GM13977 (cell line): ENCODE measurements at regions not wholly inside any gene's neighbourhood (a gene's known extent, or its start where the extent isn't known, plus 50 kb on each side); places are given as distances from the start of the nearest gene placed in this dataset.

Experiments
- DNase-seq: peaks from one replicate; pipeline ENCODE4 v3.0.0; 2012; ENCODE audit warnings: low spot score
- in situ Hi-C: fragments of 300-500 bp; cut with MboI; formaldehyde crosslinking; loops from one replicate; pipeline ENCODE4 v1.12.0; 2022; ENCODE audit warnings: low sequenced_read_pairs, low pct_unique_long_range_greater_than_20kb, mixed read lengths, inconsistent platforms; ENCODE audit not compliant: unreplicated experiment
- TF ChIP-seq, protein P1 (sequence below): IDR thresholded peaks from 2 replicates; pipeline ENCODE4 v1.5.1; 2012; ENCODE audit warnings: mild to moderate bottlenecking, control low read depth; ENCODE audit not compliant: insufficient read depth; ENCODE audit errors: extremely low read depth, missing control alignments

DNA sequence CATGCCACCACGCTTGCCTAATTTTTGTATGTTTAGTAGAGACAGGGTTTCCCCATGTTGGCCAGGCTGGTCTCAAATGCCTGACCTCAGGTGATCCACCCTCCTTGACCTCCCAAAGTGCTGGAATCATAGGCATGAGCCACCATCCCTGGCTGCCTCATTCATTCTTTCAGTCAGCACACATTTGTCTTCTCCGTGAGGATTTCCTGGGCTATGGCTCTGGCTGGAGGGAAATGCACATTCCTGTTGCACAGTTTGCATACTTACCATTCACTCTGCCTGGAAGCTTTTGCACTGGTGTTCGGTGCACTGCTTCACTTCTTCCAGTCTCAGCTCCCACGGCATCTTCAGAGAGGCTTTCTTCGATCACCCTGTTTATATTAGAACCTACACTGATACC lies 267.8 kb downstream of the STIM2 start:
- in situ Hi-C loops = no loop called here
- TF ChIP-seq, protein P1, sequence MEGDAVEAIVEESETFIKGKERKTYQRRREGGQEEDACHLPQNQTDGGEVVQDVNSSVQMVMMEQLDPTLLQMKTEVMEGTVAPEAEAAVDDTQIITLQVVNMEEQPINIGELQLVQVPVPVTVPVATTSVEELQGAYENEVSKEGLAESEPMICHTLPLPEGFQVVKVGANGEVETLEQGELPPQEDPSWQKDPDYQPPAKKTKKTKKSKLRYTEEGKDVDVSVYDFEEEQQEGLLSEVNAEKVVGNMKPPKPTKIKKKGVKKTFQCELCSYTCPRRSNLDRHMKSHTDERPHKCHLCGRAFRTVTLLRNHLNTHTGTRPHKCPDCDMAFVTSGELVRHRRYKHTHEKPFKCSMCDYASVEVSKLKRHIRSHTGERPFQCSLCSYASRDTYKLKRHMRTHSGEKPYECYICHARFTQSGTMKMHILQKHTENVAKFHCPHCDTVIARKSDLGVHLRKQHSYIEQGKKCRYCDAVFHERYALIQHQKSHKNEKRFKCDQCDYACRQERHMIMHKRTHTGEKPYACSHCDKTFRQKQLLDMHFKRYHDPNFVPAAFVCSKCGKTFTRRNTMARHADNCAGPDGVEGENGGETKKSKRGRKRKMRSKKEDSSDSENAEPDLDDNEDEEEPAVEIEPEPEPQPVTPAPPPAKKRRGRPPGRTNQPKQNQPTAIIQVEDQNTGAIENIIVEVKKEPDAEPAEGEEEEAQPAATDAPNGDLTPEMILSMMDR = no peak
- no peak for DNase-seq

DNA sequence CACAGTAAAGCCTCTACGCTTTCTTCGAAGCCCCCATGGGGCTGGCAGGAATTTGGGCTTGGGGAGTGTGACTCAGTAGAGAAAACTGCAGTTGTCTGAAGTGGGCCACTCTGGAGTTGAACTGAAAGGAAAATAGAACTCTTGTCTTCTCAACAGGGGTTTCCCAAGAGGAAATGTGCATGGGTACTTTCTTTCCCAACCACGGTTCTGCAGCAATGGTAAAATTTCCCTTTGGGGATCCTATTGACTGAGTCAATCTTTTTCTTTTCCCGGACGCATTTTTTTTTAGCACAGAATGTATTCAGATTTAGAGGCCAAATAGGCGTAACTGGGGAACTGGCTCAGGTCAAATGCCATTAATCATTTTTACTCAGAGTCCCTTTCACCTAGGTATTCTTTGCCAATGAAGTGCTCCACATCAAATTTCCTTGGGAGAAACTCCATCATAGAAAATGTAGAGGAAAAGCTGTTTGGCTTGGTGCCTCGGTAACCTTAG lies 269.3 kb downstream of the STIM2 start:
- DNase-seq = no peak
- TF ChIP-seq, protein P1 = no peak
- in situ Hi-C loops = no loop called here

DNA sequence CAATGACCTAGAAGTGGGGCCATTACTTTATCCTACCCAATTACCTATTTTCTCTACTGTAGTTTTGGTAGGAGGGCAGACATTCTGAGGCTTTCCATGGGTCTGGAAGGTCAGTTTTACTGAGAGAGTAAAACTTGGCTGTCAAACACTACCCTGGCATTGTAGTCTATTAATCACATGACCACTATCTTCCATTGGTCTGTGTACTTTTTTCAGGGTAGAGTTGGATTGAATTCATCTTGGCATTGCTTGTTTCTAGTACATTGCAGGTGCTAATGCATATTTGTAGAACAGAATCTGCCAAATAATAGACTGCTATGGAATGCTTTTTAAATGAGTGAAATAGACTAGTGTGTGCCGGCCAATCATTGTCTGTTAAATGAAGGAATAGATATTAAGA lies 271.9 kb downstream of the STIM2 start:
- TF ChIP-seq, protein P1 = no peak
- in situ Hi-C loops = no loop called here
- DNase-seq = no peak

DNA sequence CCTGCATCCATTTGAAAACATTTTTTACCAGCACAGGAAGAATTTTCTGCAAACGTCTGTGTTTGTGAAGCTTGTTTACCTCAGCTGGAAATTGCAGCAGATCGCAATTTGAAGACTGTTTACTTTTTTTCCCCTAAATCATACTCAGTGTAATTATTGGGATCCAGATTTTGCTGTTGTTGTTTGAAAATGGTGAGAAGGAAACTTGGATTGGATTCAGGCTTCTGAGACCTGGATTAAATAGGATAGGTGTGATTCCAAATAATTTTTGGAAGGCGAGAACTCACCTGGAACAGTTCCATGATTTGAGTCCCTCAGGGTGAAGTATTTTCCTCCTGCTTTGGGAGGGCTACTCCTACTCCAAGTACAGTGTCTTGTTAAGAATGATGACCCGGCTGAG lies 279.8 kb downstream of the STIM2 start:
- TF ChIP-seq, protein P1 = no peak
- in situ Hi-C loops = no loop called here
- DNase-seq = no peak

DNA sequence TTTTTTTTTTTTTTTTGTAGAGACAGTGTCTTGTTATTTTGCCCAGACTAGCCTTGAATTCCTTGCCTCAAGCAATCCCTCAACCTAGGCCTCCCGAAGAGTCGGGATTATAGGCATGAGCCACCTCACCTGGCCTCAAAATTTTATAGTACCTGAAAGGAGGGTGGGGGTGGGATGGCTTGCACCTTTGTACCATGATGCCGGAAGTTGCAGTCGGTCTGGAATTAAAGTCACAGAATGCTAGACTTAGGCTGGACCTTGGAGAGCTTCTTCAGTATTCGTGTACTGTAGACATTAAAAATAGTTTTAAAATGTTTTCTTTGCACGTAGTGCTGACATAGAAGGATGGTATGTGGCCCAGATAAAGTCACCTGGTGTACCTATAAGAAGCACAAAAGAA lies 280.9 kb downstream of the STIM2 start:
- no peak for DNase-seq
- in situ Hi-C loops = no loop called here
- TF ChIP-seq, protein P1 = no peak

DNA sequence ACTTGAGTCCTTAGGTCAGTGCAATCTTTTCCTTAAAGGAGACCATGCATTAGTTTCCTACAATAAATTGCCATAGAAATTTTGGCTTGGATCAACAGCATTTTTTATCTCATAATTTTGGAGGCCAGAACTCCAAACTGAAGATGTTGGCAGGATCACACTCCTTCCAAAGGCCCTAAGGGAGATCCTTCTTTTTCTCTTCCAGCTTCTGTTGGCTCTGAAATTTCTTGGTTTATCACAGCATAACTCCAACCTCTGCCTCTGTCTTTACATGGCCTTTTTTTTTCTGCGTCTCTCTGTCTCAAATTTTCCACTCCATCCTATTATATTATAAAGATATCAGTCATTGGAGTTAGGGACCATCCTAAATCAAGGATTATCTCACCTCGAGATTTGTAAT lies 282.2 kb downstream of the STIM2 start:
- DNase-seq = no peak
- TF ChIP-seq, protein P1 = no peak
- in situ Hi-C loops = no loop called here

DNA sequence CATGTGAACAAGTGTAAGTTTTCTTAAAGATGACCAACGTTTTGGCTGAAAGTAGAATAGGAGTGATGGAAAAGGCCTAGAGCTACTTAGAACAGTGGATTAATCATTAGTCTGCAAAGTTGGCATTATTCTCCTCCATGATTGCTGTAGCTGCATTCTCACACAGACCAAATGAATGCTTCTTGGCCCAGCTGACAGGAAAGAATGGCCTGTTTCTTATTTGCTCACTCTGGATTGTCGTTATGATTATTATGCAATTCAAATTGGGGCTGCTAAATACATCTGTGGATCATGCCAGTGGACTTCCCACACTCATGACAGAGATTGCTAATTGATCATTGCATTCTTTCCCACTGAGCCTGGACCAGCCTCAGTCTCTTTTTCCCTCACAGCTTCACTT lies 285.0 kb downstream of the STIM2 start:
- DNase-seq = no peak
- in situ Hi-C loops = no loop called here
- TF ChIP-seq, protein P1 = no peak
